H1 (cell line): ENCODE measurements at regions not wholly inside any gene's neighbourhood (a gene's known extent, or its start where the extent isn't known, plus 50 kb on each side); places are given as distances from the start of the nearest gene placed in this dataset.
"Not testable (repeated sequence)": the region's sequence is repeated elsewhere in the genome, so short reads cannot be mapped to it uniquely, and the experiment has no call there.

ENCODE experiments used
- CTCF ChIA-PET: fragments of 300-600 bp; sonication (Branson Sonifier 250); formaldehyde crosslinking; loops from one replicate; lab custom pipeline; 2021; ENCODE audit not compliant: partially characterized antibody; lab: Charles Lee
- POLR2A ChIA-PET: fragments of 300-600 bp; sonication (Branson Sonifier 250); formaldehyde crosslinking; loops from one replicate; lab custom pipeline; 2021; ENCODE audit warnings: inconsistent platforms; ENCODE audit not compliant: partially characterized antibody; lab: Charles Lee
- DNase-seq, 2 experiments: peaks; one replicate each; pipeline versions ENCODE4 v3.0.0 to v3.0.0-alpha.2; 2010 to 2022; ENCODE audit warnings: low spot score in 2 of 2, low read depth in 1 of 2, mixed read lengths in 1 of 2
- FAIRE-seq: peaks from 2 replicates; lab custom pipeline; 2011; peaks lifted over from hg19 to GRCh38; lab: Jason Lieb, UNC
- H2AFZ ChIP-seq: 2 replicates; pipeline ENCODE4 v1.8.1; 2012; ENCODE audit warnings: low read length, inconsistent platforms
- H2AK5ac ChIP-seq: 2 replicates; pipeline ENCODE4 v1.6.1; 2013; ENCODE audit warnings: low read depth, low read length
- H2BK120ac ChIP-seq: replicated peaks from 2 replicates; pipeline ENCODE3; 2013; ENCODE audit warnings: low read depth, low read length, inconsistent platforms
- H2BK12ac ChIP-seq: 2 replicates; pipeline ENCODE4 v1.6.1; 2013; ENCODE audit warnings: low read depth, low read length
- H2BK15ac ChIP-seq: 2 replicates; pipeline ENCODE4 v1.6.1; 2013; ENCODE audit warnings: low read length
- H2BK20ac ChIP-seq: 2 replicates; pipeline ENCODE4 v1.6.1; 2013; ENCODE audit warnings: low read length
- H2BK5ac ChIP-seq: 2 replicates; pipeline ENCODE4 v1.6.1; 2013; ENCODE audit warnings: low read depth, low read length
- H3K14ac ChIP-seq: 2 replicates; pipeline ENCODE4 v1.6.1; 2013; ENCODE audit warnings: inconsistent platforms; ENCODE audit not compliant: insufficient read length
- H3K18ac ChIP-seq: 2 replicates; pipeline ENCODE4 v1.6.1; 2013; ENCODE audit warnings: low read length; ENCODE audit errors: extremely low read depth
- H3K23ac ChIP-seq: 2 replicates; pipeline ENCODE4 v1.6.1; 2013; ENCODE audit warnings: inconsistent platforms; ENCODE audit not compliant: insufficient read length
- H3K23me2 ChIP-seq: 2 replicates; pipeline ENCODE4 v1.6.1; 2013; ENCODE audit warnings: low read depth, low read length
- H3K27ac ChIP-seq: 2 replicates; pipeline ENCODE4 v1.6.1; 2011; ENCODE audit warnings: low read depth, low read length, inconsistent platforms
- H3K27me3 ChIP-seq, 4 experiments: replicated peaks in 1 of 4; 1 replicate in 1 of 4; 2 replicates in 3 of 4; pipeline versions ENCODE4 v1.6.1 to v1.8.1; 2011 to 2013; ENCODE audit warnings: low read length in 3 of 4, mild to moderate bottlenecking in 3 of 4, inconsistent platforms in 2 of 4, mixed read lengths in 2 of 4, moderate library complexity in 1 of 4; ENCODE audit not compliant: control insufficient read depth in 3 of 4, insufficient read depth in 3 of 4; ENCODE audit errors: extremely low read depth in 1 of 4
- H3K36me3 ChIP-seq, 4 experiments: 2 replicates each; pipeline versions ENCODE4 v1.6.1 to v1.8.1; 2011 to 2013; ENCODE audit warnings: mild to moderate bottlenecking in 4 of 4, low read length in 3 of 4, moderate library complexity in 2 of 4, control low read depth in 1 of 4, inconsistent platforms in 1 of 4; ENCODE audit not compliant: insufficient read depth in 4 of 4, control insufficient read depth in 2 of 4
- H3K4ac ChIP-seq: replicated peaks from 2 replicates; pipeline ENCODE3; 2013; ENCODE audit warnings: low read length, low read depth, mixed read lengths, inconsistent platforms; ENCODE audit not compliant: insufficient read length
- H3K4me1 ChIP-seq, 4 experiments: replicated peaks in 1 of 4; 1 replicate in 1 of 4; 2 replicates in 3 of 4; pipeline versions ENCODE4 v1.6.1 to v1.8.1; 2011 to 2013; ENCODE audit warnings: low read length in 3 of 4, inconsistent platforms in 2 of 4, mixed read lengths in 1 of 4; ENCODE audit not compliant: insufficient read depth in 4 of 4, control insufficient read depth in 3 of 4
- H3K4me2 ChIP-seq, 2 experiments: 2 replicates each; pipeline versions ENCODE4 v1.6.1 to v1.8.1; 2011 to 2013; ENCODE audit warnings: low read depth in 2 of 2, low read length in 2 of 2, control low read depth in 1 of 2, inconsistent platforms in 1 of 2, mild to moderate bottlenecking in 1 of 2; ENCODE audit not compliant: insufficient read depth in 1 of 2
- H3K4me3 ChIP-seq, 4 experiments: fragments of 200-600, 300-600 bp in 1 of 4; sonication (generic), shearing (Covaris generic), sonication (Bioruptor Twin) in 1 of 4; 2 replicates each; pipeline versions ENCODE4 v1.5.1 to v1.8.1; 2011 to 2016; ENCODE audit warnings: low read length in 4 of 4, low read depth in 3 of 4, control low read depth in 2 of 4, inconsistent platforms in 2 of 4, mild to moderate bottlenecking in 2 of 4, mixed read lengths in 1 of 4, moderate library complexity in 1 of 4; ENCODE audit not compliant: insufficient read depth in 2 of 4; ENCODE audit errors: extremely low read depth in 1 of 4
- H3K56ac ChIP-seq: replicated peaks from 2 replicates; pipeline ENCODE3; 2013; ENCODE audit warnings: low read depth, mild to moderate bottlenecking, mixed read lengths, low read length, inconsistent platforms; ENCODE audit not compliant: insufficient read length
- H3K79me1 ChIP-seq: 2 replicates; pipeline ENCODE4 v1.6.1; 2013; ENCODE audit warnings: low read depth, low read length, control low read depth
- H3K79me2 ChIP-seq, 2 experiments: 2 replicates each; pipeline versions ENCODE4 v1.6.1 to v1.8.1; 2012 to 2013; ENCODE audit warnings: low read length in 2 of 2, mild to moderate bottlenecking in 2 of 2, inconsistent platforms in 1 of 2; ENCODE audit not compliant: insufficient read depth in 2 of 2, control insufficient read depth in 1 of 2
- H3K9ac ChIP-seq, 4 experiments: replicated peaks in 1 of 4; 1 replicate in 1 of 4; 2 replicates in 3 of 4; pipeline versions ENCODE4 v1.6.1 to v1.8.1; 2011 to 2013; ENCODE audit warnings: low read depth in 3 of 4, low read length in 3 of 4, control low read depth in 2 of 4, mild to moderate bottlenecking in 2 of 4, moderate library complexity in 2 of 4, inconsistent platforms in 1 of 4; ENCODE audit errors: extremely low read depth in 1 of 4
- H3K9me3 ChIP-seq, 2 experiments: 2 replicates each; pipeline versions ENCODE4 v1.6.1 to v1.8.1; 2012 to 2013; ENCODE audit warnings: mild to moderate bottlenecking in 2 of 2, moderate library complexity in 2 of 2, control low read depth in 1 of 2, inconsistent platforms in 1 of 2, low read depth in 1 of 2, low read length in 1 of 2, mixed read lengths in 1 of 2; ENCODE audit not compliant: insufficient read depth in 2 of 2
- H4K20me1 ChIP-seq, 2 experiments: replicated peaks in 1 of 2; 2 replicates each; pipeline versions ENCODE3 to v1.8.1; 2011 to 2013; ENCODE audit warnings: inconsistent platforms in 2 of 2, low read length in 2 of 2, mild to moderate bottlenecking in 1 of 2; ENCODE audit not compliant: insufficient read depth in 2 of 2, control insufficient read depth in 1 of 2
- H4K5ac ChIP-seq: 2 replicates; pipeline ENCODE4 v1.6.1; 2013; ENCODE audit warnings: low read length, low read depth, mixed read lengths, inconsistent platforms; ENCODE audit not compliant: insufficient read length
- H4K8ac ChIP-seq: 2 replicates; pipeline ENCODE4 v1.8.0; 2013; ENCODE audit warnings: mild to moderate bottlenecking, moderate library complexity, low read length, inconsistent platforms; ENCODE audit not compliant: insufficient read depth; ENCODE audit errors: extremely low read depth
- H4K91ac ChIP-seq: replicated peaks from 2 replicates; pipeline ENCODE3; 2013; ENCODE audit warnings: low read length, mixed read lengths, inconsistent platforms; ENCODE audit not compliant: insufficient read length
- EP300 ChIP-seq, 2 experiments: IDR thresholded peaks; 1 replicate in 1 of 2; 2 replicates in 1 of 2; pipeline ENCODE4 v1.6.1; 2011 to 2012; ENCODE audit warnings: low read depth in 2 of 2, low read length in 2 of 2, mild to moderate bottlenecking in 2 of 2, borderline replicate concordance in 1 of 2, inconsistent platforms in 1 of 2, moderate library complexity in 1 of 2
- WGBS, 2 experiments: shearing (Covaris generic) in 1 of 2; methylation state at CpG; one replicate each; pipeline versions ENCODE4 v1.1.6 to v1.1.7; 2013 to 2015; ENCODE audit warnings: low lambda C conversion rate in 2 of 2, mixed read lengths in 2 of 2, inconsistent platforms in 1 of 2, low coverage in 1 of 2, missing lambda C conversion rate in 1 of 2; ENCODE audit not compliant: insufficient replicate concordance in 2 of 2, insufficient coverage in 1 of 2, insufficient read length in 1 of 2; ENCODE audit errors: extremely low coverage in 1 of 2, missing lambda C conversion rate in 1 of 2; 5-methylcytosine and 5-hydroxymethylcytosine counted together

DNA sequence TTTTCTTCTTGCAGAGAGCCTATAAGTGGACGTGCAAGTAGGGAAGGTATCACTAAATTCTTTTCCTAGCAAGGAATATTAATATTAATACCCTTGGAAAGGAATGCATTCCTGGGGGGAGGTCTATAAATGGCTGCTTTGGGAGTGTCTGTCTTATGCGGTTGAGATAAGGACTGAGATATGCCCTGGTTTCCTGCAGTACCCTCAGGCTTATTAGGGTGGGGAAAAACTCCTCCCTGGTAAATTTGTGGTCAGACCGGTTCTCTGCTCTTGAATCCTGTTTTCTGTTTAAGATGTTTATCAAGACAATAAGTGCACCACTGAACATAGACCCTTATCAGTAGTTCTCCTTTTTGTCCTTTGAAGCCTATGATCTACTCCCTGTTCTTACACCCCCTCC lies 155.2 kb downstream of the COPS8 start:
- peak in 1 of 2 experiments; percentile 81; a peak in 1 of 3 replicates for TF ChIP-seq EP300 (IDR thresholded peaks at IDR 0.05; ENCODE audit: borderline replicate concordance in 1 of 2, low read depth in 2 of 2, low read length in 2 of 2)
- TF ChIP-seq, all 59 proteins: peak for 1; not testable (repeated sequence) for 58

More for the DNA sequence above, 155.2 kb downstream of the COPS8 start:
- H3K4me3 ChIP-seq, H3K79me2 ChIP-seq, H2BK20ac ChIP-seq, H2BK5ac ChIP-seq, H3K14ac ChIP-seq, POLR2A ChIA-PET, H2BK120ac ChIP-seq, H4K91ac ChIP-seq, H3K56ac ChIP-seq, DNase-seq, H2AK5ac ChIP-seq, H3K27ac ChIP-seq, H3K79me1 ChIP-seq, H3K23ac ChIP-seq, H4K8ac ChIP-seq, H3K4me1 ChIP-seq, H4K20me1 ChIP-seq, H3K27me3 ChIP-seq, H3K4me2 ChIP-seq, H2AFZ ChIP-seq, H3K18ac ChIP-seq, H3K36me3 ChIP-seq, H3K23me2 ChIP-seq, H4K5ac ChIP-seq, H2BK12ac ChIP-seq, H3K4ac ChIP-seq, H3K9ac ChIP-seq, H2BK15ac ChIP-seq, FAIRE-seq: not testable (repeated sequence)
- WGBS, 2 experiments, result 96% methylated on average over 3 of the region's 3 CpGs; no CpG with 5 or more reads in 1 of the 2 experiments
- CTCF ChIA-PET, result interaction anchor here (1.1 kb wide), 1 partner anchor 17 kb away, joined by 3 read pairs; no protein-coding TSS in a partner anchor
- peaks cover 19 to 22% of the 10 kb centered on the region in 2 experiments; a peak in 3 of 4 replicates for H3K9me3 ChIP-seq
